Heart left ventricle (tissue), 13 donors: ENCODE measurements at regions not wholly inside any gene's neighbourhood (a gene's known extent, or its start where the extent isn't known, plus 50 kb on each side); places are given as distances from the start of the nearest gene placed in this dataset.

Experiments used
- POLR2A ChIP-seq, 2 donors: fragments of 450-650 bp; IDR thresholded peaks; one replicate each; pipeline ENCODE4 v1.6.1; 2017; ENCODE audit warnings: antibody characterized with exemption in 2 of 2, mild to moderate bottlenecking in 2 of 2, moderate library complexity in 2 of 2
- TF ChIP-seq, protein P1 (sequence below), 12 donors: fragments of 200-600 bp; sonication (generic) in 4 of 12; IDR thresholded peaks; one replicate each; pipeline versions ENCODE4 v1.5.0 to v1.8.0; 2018 to 2022; ENCODE audit warnings: antibody characterized with exemption in 12 of 12, mild to moderate bottlenecking in 5 of 12
- donor health status: ischemic (EF 13 %, LVEDD 7.1; RV severe dilation, severe dysfunction).
- donor health status: DM: no; HTN: yes; CAD: no.
- donor health status: DM: no; HTN: no; CAD: no.
- donor health status: ischemic (EF 25% LVEDD 6.9; RV normal size, moderate dysfunction).
- donor health status: ischemic (EF 25% LVEDD 5.7; RV mildly dilated, moderate dysfunction).
- donor health status: ischemic (EF 35%, LVEDD 5.7; RV mildly dilated, moderate dysfunction).
- donor health status: nonischemic (EF 11% LVEDD 7.7; RV severe dilation, severe dysfunction).
- donor health status: DM: yes; HTN: yes; CAD: no.
- donor health status: PGD.
- donor health status: ischemic (EF 29% LVEDD 5.4; RV normal size, mild dysfunction).
- donor health status: nonischemic (EF 23%, LVEDD 6.1; RV moderate dilation, normal function).

DNA sequence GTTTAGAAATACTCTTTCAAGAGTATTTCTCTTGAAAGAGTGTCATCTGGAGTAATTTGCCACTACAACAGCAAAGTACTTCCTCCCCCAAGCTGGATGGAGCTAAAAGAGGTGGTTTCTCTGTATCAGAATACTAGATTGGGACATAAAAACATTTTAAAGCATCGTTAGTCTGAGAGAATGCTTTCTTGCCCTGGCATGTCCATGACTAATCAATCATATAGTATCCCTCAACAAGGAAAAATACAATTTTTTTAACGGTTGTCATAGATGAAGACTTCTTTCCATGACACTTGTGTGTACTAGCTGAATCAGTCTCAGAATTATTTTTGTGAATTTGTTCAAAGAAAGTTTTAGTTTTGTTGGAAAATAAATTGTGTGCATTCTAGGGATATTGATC is 237.9 kb downstream of the NEBL start:
- TF ChIP-seq, protein P1, sequence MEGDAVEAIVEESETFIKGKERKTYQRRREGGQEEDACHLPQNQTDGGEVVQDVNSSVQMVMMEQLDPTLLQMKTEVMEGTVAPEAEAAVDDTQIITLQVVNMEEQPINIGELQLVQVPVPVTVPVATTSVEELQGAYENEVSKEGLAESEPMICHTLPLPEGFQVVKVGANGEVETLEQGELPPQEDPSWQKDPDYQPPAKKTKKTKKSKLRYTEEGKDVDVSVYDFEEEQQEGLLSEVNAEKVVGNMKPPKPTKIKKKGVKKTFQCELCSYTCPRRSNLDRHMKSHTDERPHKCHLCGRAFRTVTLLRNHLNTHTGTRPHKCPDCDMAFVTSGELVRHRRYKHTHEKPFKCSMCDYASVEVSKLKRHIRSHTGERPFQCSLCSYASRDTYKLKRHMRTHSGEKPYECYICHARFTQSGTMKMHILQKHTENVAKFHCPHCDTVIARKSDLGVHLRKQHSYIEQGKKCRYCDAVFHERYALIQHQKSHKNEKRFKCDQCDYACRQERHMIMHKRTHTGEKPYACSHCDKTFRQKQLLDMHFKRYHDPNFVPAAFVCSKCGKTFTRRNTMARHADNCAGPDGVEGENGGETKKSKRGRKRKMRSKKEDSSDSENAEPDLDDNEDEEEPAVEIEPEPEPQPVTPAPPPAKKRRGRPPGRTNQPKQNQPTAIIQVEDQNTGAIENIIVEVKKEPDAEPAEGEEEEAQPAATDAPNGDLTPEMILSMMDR (IDR thresholded peaks at IDR 0.05), result no peak
- TF ChIP-seq POLR2A (IDR thresholded peaks at IDR 0.05), result no peak
